Breast epithelium (tissue), 3 donors: ENCODE measurements at regions not wholly inside any gene's neighbourhood (a gene's known extent, or its start where the extent isn't known, plus 50 kb on each side); places are given as distances from the start of the nearest gene placed in this dataset.

Experiments used
- POLR2A ChIP-seq: fragments of 450-650 bp; IDR thresholded peaks from one replicate; pipeline ENCODE4 v1.6.1; 2016; ENCODE audit warnings: antibody characterized with exemption, mild to moderate bottlenecking, moderate library complexity
- POLR2AphosphoS5 ChIP-seq, 3 donors: sonication (generic); formaldehyde crosslinking; IDR thresholded peaks; one replicate each; pipeline ENCODE4 v1.6.1; 2017; ENCODE audit warnings: antibody characterized with exemption in 3 of 3
- TF ChIP-seq, protein P1 (sequence below), 3 donors: fragments of 450-650 bp; IDR thresholded peaks; one replicate each; pipeline ENCODE4 v1.5.1; 2016 to 2017; ENCODE audit warnings: antibody characterized with exemption in 3 of 3, mild to moderate bottlenecking in 3 of 3, moderate library complexity in 3 of 3

DNA sequence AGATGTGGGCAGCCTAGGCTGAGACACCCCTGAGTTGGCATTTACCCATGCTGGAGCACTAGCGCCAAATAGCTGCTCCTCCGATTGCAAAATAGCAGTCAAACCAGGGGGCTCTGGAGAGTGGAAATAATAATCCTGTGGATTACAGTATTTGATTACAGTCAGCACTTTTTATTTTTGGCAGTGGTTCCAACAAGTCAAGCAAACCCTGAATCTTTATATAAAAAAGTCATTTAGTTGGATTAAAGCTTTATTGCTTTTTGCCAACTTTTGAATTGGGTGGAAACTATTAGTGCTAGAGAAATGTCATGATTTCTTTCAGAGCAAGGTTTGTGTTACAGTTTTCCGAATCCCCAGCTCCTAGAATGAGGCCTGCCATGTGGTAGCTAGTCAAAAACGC, 99.3 kb upstream of the FAM20A start:
- TF ChIP-seq, protein P1, sequence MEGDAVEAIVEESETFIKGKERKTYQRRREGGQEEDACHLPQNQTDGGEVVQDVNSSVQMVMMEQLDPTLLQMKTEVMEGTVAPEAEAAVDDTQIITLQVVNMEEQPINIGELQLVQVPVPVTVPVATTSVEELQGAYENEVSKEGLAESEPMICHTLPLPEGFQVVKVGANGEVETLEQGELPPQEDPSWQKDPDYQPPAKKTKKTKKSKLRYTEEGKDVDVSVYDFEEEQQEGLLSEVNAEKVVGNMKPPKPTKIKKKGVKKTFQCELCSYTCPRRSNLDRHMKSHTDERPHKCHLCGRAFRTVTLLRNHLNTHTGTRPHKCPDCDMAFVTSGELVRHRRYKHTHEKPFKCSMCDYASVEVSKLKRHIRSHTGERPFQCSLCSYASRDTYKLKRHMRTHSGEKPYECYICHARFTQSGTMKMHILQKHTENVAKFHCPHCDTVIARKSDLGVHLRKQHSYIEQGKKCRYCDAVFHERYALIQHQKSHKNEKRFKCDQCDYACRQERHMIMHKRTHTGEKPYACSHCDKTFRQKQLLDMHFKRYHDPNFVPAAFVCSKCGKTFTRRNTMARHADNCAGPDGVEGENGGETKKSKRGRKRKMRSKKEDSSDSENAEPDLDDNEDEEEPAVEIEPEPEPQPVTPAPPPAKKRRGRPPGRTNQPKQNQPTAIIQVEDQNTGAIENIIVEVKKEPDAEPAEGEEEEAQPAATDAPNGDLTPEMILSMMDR (IDR thresholded peaks at IDR 0.05) = no peak
- no peak for TF ChIP-seq POLR2A
- TF ChIP-seq POLR2AphosphoS5 (IDR thresholded peaks at IDR 0.05) = no peak
